GM23338 (cell line): ENCODE measurements at regions not wholly inside any gene's neighbourhood (a gene's known extent, or its start where the extent isn't known, plus 50 kb on each side); places are given as distances from the start of the nearest gene placed in this dataset.

ENCODE experiments used
- ATAC-seq: fragments of 200-7000 bp; cut with Tn5 transposase; 3 replicates; pipeline ENCODE4 v1.9.1; 2020
- DNase-seq: peaks from one replicate; pipeline ENCODE4 v3.0.0-alpha.2; 2015; ENCODE audit warnings: low spot score
- H2AFZ ChIP-seq: fragments of 200-600 bp; sonication (generic); 2 replicates; pipeline ENCODE4 v1.8.0; 2016; ENCODE audit warnings: antibody characterized with exemption, mild to moderate bottlenecking, moderate library complexity
- H3F3A ChIP-seq: fragments of 200-600 bp; sonication (generic); replicated peaks from 2 replicates; pipeline ENCODE4 v1.8.0; 2017; ENCODE audit warnings: antibody characterized with exemption, mixed run types, low read depth
- H3K27ac ChIP-seq: fragments of 200-600 bp; sonication (generic); 2 replicates; pipeline ENCODE4 v1.6.1; 2016; ENCODE audit warnings: low read depth
- H3K27me3 ChIP-seq: fragments of 200-600 bp; sonication (generic); 2 replicates; pipeline ENCODE4 v1.8.0; 2016; ENCODE audit warnings: mild to moderate bottlenecking, mixed run types, moderate library complexity; ENCODE audit not compliant: insufficient read depth
- H3K36me3 ChIP-seq: fragments of 200-600 bp; sonication (generic); 2 replicates; pipeline ENCODE4 v1.8.0; 2016; ENCODE audit warnings: mild to moderate bottlenecking; ENCODE audit not compliant: insufficient read depth
- H3K4me1 ChIP-seq: fragments of 200-600 bp; sonication (generic); 2 replicates; pipeline ENCODE4 v1.8.0; 2016; ENCODE audit warnings: mild to moderate bottlenecking, moderate library complexity; ENCODE audit not compliant: insufficient read depth
- H3K4me2 ChIP-seq: fragments of 200-600 bp; sonication (generic); 2 replicates; pipeline ENCODE4 v1.7.1; 2017; ENCODE audit warnings: mixed run types
- H3K4me3 ChIP-seq: fragments of 200-600 bp; sonication (generic); 2 replicates; pipeline ENCODE4 v1.6.1; 2016; ENCODE audit warnings: mixed run types
- H3K79me2 ChIP-seq: fragments of 200-600 bp; sonication (generic); replicated peaks from 2 replicates; pipeline ENCODE4 v1.8.0; 2017; ENCODE audit warnings: mild to moderate bottlenecking; ENCODE audit not compliant: insufficient read depth
- H3K9me2 ChIP-seq: fragments of 200-600 bp; sonication (generic); 2 replicates; pipeline ENCODE4 v1.8.0; 2017; ENCODE audit not compliant: insufficient read depth
- H4K20me1 ChIP-seq: fragments of 200-600 bp; sonication (generic); replicated peaks from 2 replicates; pipeline ENCODE4 v1.8.0; 2017; ENCODE audit warnings: mild to moderate bottlenecking; ENCODE audit not compliant: insufficient read depth
- H3K27ac Mint-ChIP-seq: 2 replicates; pipeline ENCODE4 v1.8.0; 2020; ENCODE audit warnings: inconsistent platforms, mild to moderate bottlenecking, moderate library complexity, mixed read lengths
- H3K27me3 Mint-ChIP-seq: 3 replicates; pipeline ENCODE4 v1.8.0; 2022; ENCODE audit warnings: low read depth, mild to moderate bottlenecking, moderate library complexity, mixed read lengths, inconsistent platforms; ENCODE audit not compliant: insufficient read depth, poor library complexity
- H3K36me3 Mint-ChIP-seq: 3 replicates; pipeline ENCODE4 v1.8.0; 2021; ENCODE audit warnings: low read depth, mild to moderate bottlenecking, inconsistent platforms, moderate library complexity, mixed read lengths
- H3K4me1 Mint-ChIP-seq: 3 replicates; pipeline ENCODE4 v1.8.0; 2020; ENCODE audit warnings: mild to moderate bottlenecking, inconsistent platforms, mixed read lengths
- H3K4me3 Mint-ChIP-seq: 3 replicates; pipeline ENCODE4 v1.8.0; 2021; ENCODE audit warnings: moderate library complexity, mild to moderate bottlenecking, inconsistent platforms, mixed read lengths
- H3K9me3 Mint-ChIP-seq: 3 replicates; pipeline ENCODE4 v1.8.0; 2020; ENCODE audit warnings: moderate library complexity, mild to moderate bottlenecking, inconsistent platforms, mixed read lengths
- CREB1 ChIP-seq: fragments of 250-450 bp; sonication (Bioruptor Pico); IDR thresholded peaks from 2 replicates; pipeline ENCODE4 v1.5.0; 2020; ENCODE audit warnings: low read depth, mild to moderate bottlenecking, moderate library complexity
- EZH2 ChIP-seq: fragments of 200-600 bp; sonication (generic); IDR thresholded peaks from one replicate; pipeline ENCODE4 v1.8.0; 2017; ENCODE audit warnings: antibody characterized with exemption, mild to moderate bottlenecking, low read depth; ENCODE audit not compliant: unreplicated experiment
- EZH2phosphoT487 ChIP-seq: fragments of 200-600 bp; sonication (generic); IDR thresholded peaks from one replicate; pipeline ENCODE4 v1.8.1; 2018; ENCODE audit warnings: antibody characterized with exemption; ENCODE audit not compliant: unreplicated experiment
- JUNB ChIP-seq: IDR thresholded peaks from one replicate; pipeline ENCODE4 v1.6.1; 2016; ENCODE audit warnings: antibody characterized with exemption; ENCODE audit not compliant: unreplicated experiment
- NANOG ChIP-seq: IDR thresholded peaks from 2 replicates; pipeline ENCODE4 v1.6.1; 2016; ENCODE audit warnings: antibody characterized with exemption, borderline replicate concordance
- POLR2AphosphoS5 ChIP-seq: IDR thresholded peaks from 2 replicates; pipeline ENCODE4 v1.6.1; 2016; ENCODE audit warnings: antibody characterized with exemption, low read depth
- ZNF114 ChIP-seq: fragments of 250-450 bp; sonication (Bioruptor Pico); IDR thresholded peaks from 2 replicates; pipeline ENCODE4 v1.5.0; 2020; ENCODE audit warnings: mild to moderate bottlenecking, moderate library complexity
- ZNF331 ChIP-seq: fragments of 250-450 bp; sonication (Bioruptor Pico); IDR thresholded peaks from 2 replicates; pipeline ENCODE4 v1.5.0; 2020; ENCODE audit warnings: low read depth, mild to moderate bottlenecking, moderate library complexity
- TF ChIP-seq, protein P1 (sequence below): IDR thresholded peaks from one replicate; pipeline ENCODE4 v1.6.1; 2018; ENCODE audit warnings: antibody characterized with exemption; ENCODE audit not compliant: unreplicated experiment
- TF ChIP-seq, protein P2 (sequence below), 2 experiments: fragments of 200-600 bp in 1 of 2; sonication (generic) in 1 of 2; conservative IDR thresholded peaks; 2 replicates each; pipeline versions ENCODE4 v1.5.1 to v1.6.1; 2016 to 2017; ENCODE audit warnings: antibody characterized with exemption in 2 of 2, low read depth in 2 of 2, mild to moderate bottlenecking in 2 of 2, moderate library complexity in 1 of 2
- TF ChIP-seq, protein P3 (sequence below): IDR thresholded peaks from 2 replicates; pipeline ENCODE4 v1.6.1; 2016; ENCODE audit warnings: antibody characterized with exemption

DNA sequence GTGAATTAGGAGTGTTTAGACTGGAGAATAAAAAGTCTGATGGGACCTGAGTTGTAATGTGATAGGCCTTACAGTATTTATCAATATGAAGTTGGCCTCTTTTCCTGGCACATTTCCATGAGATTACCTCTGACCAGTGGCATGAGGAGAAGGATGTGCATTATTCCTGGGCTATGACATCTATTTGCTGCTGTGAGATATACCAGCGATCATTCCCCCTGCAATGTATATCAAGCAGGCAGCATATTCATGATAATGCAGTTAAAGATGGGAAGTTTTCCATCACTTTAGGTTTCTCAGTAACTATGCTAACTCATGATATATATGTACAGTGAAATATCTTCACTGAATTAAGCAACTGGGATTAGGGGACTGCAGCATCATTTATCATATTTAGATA, 142.8 kb upstream of the MBL2 start:
- Histone ChIP-seq H3F3A (no peaks in the 10 kb centered on the region), H3K27ac (no peak overlapping the region), H3K9me2 (no peaks in the 10 kb centered on the region), H3K4me1 (peaks cover 25% of the 10 kb centered on the region), H3K27me3 (no peaks in the 10 kb centered on the region), H3K4me2 (no peak overlapping the region), H3K36me3 (no peaks in the 10 kb centered on the region), H4K20me1 (no peaks in the 10 kb centered on the region), H3K79me2 (no peaks in the 10 kb centered on the region), H3K4me3 (no peak overlapping the region), H2AFZ (no peak overlapping the region)
- Mint-ChIP-seq H3K9me3 (no peaks in the 10 kb centered on the region), H3K36me3 (no peaks in the 10 kb centered on the region; the same call in 2 of the 3 replicates), H3K27me3 (no peaks in the 10 kb centered on the region), H3K27ac (no peak overlapping the region), H3K4me3 (no peak overlapping the region), H3K4me1 (peaks cover 33% of the 10 kb centered on the region)
- no peak for ATAC-seq
- TF ChIP-seq EZH2phosphoT487 (no peak), JUNB (no peak), ZNF331 (no peak)
- TF ChIP-seq, protein P1, sequence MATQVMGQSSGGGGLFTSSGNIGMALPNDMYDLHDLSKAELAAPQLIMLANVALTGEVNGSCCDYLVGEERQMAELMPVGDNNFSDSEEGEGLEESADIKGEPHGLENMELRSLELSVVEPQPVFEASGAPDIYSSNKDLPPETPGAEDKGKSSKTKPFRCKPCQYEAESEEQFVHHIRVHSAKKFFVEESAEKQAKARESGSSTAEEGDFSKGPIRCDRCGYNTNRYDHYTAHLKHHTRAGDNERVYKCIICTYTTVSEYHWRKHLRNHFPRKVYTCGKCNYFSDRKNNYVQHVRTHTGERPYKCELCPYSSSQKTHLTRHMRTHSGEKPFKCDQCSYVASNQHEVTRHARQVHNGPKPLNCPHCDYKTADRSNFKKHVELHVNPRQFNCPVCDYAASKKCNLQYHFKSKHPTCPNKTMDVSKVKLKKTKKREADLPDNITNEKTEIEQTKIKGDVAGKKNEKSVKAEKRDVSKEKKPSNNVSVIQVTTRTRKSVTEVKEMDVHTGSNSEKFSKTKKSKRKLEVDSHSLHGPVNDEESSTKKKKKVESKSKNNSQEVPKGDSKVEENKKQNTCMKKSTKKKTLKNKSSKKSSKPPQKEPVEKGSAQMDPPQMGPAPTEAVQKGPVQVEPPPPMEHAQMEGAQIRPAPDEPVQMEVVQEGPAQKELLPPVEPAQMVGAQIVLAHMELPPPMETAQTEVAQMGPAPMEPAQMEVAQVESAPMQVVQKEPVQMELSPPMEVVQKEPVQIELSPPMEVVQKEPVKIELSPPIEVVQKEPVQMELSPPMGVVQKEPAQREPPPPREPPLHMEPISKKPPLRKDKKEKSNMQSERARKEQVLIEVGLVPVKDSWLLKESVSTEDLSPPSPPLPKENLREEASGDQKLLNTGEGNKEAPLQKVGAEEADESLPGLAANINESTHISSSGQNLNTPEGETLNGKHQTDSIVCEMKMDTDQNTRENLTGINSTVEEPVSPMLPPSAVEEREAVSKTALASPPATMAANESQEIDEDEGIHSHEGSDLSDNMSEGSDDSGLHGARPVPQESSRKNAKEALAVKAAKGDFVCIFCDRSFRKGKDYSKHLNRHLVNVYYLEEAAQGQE, result no peak
- DNase-seq, result no peak

DNA sequence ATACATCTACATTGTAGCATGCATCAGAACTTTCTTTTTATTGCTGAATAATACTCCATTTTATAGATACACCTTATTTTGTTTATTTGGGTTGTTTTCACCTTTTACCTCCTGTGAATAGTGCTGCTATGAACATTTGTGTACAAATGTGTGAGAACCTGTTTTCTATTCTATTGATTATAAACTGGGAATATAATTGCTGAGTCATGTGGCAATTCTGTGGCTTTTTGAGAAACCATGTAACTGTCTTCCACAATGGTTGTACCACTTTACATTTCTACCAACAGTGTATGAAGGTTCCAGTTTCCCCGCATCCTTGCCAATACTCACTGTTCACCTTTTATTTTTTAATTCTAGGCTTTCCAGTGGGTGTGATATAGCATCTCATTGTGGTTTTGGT, 138.6 kb upstream of the MBL2 start:
- Histone ChIP-seq H3K27ac (no peak overlapping the region), H3K4me3 (no peak overlapping the region), H3F3A (no peaks in the 10 kb centered on the region), H3K36me3 (no peaks in the 10 kb centered on the region), H3K4me2 (no peak overlapping the region), H4K20me1 (no peaks in the 10 kb centered on the region), H3K27me3 (no peaks in the 10 kb centered on the region), H3K9me2 (no peaks in the 10 kb centered on the region), H3K4me1 (peaks cover 17% of the 10 kb centered on the region), H3K79me2 (no peaks in the 10 kb centered on the region), H2AFZ (no peak overlapping the region)
- Mint-ChIP-seq H3K36me3 (no peaks in the 10 kb centered on the region; the same call in 2 of the 3 replicates), H3K27ac (no peak overlapping the region), H3K4me1 (peaks cover 23% of the 10 kb centered on the region), H3K9me3 (no peaks in the 10 kb centered on the region), H3K4me3 (no peak overlapping the region), H3K27me3 (no peaks in the 10 kb centered on the region)
- DNase-seq, result no peak
- no peak for ATAC-seq
- TF ChIP-seq, protein P2, sequence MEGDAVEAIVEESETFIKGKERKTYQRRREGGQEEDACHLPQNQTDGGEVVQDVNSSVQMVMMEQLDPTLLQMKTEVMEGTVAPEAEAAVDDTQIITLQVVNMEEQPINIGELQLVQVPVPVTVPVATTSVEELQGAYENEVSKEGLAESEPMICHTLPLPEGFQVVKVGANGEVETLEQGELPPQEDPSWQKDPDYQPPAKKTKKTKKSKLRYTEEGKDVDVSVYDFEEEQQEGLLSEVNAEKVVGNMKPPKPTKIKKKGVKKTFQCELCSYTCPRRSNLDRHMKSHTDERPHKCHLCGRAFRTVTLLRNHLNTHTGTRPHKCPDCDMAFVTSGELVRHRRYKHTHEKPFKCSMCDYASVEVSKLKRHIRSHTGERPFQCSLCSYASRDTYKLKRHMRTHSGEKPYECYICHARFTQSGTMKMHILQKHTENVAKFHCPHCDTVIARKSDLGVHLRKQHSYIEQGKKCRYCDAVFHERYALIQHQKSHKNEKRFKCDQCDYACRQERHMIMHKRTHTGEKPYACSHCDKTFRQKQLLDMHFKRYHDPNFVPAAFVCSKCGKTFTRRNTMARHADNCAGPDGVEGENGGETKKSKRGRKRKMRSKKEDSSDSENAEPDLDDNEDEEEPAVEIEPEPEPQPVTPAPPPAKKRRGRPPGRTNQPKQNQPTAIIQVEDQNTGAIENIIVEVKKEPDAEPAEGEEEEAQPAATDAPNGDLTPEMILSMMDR (conservative IDR thresholded peaks at IDR 0.05; ENCODE audit: low read depth in 2 of 2), result no peak
- TF ChIP-seq, protein P3, sequence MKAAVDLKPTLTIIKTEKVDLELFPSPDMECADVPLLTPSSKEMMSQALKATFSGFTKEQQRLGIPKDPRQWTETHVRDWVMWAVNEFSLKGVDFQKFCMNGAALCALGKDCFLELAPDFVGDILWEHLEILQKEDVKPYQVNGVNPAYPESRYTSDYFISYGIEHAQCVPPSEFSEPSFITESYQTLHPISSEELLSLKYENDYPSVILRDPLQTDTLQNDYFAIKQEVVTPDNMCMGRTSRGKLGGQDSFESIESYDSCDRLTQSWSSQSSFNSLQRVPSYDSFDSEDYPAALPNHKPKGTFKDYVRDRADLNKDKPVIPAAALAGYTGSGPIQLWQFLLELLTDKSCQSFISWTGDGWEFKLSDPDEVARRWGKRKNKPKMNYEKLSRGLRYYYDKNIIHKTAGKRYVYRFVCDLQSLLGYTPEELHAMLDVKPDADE, result no peak
- TF ChIP-seq POLR2AphosphoS5 (no peak), ZNF331 (no peak), CREB1 (no peak), ZNF114 (CRISPR knock-in tag) (no peak), EZH2 (no peak), NANOG (no peak)
- TF ChIP-seq, protein P1, result no peak
